ENCODE measurements at regions not wholly inside any gene's neighbourhood (a gene's known extent, or its start where the extent isn't known, plus 50 kb on each side); places are given as distances from the start of the nearest gene placed in this dataset.

- in situ Hi-C loops (cut with MboI; ENCODE audit: low pct_unique_long_range_greater_than_20kb, low sequenced_read_pairs) = no loop called here
- no peak for DNase-seq
These were observed 112.7 kb downstream of the OLFM4 start for GRCh38 chr13:53141336-53141735.

- in situ Hi-C loops (cut with MboI; ENCODE audit: low pct_unique_long_range_greater_than_20kb, low sequenced_read_pairs) = no loop called here
These were observed 113.7 kb downstream of the OLFM4 start for GRCh38 chr13:53142306-53142705.

GRCh38 chr13:53143757-53144339, 115.2 kb downstream of the OLFM4 start:
- in situ Hi-C loops (cut with MboI; ENCODE audit: low pct_unique_long_range_greater_than_20kb, low sequenced_read_pairs) = no loop called here
- DNase-seq = no peak

More at GRCh38 chr13:53142306-53142705, 113.7 kb downstream of the OLFM4 start:
- DNase-seq = no peak

GRCh38 chr13:53144826-53145225, 116.2 kb downstream of the OLFM4 start:
- in situ Hi-C loops (cut with MboI; ENCODE audit: low pct_unique_long_range_greater_than_20kb, low sequenced_read_pairs) = no loop called here

GRCh38 chr13:53150568-53150967, 122.0 kb downstream of the OLFM4 start:
- DNase-seq = no peak

More at GRCh38 chr13:53144826-53145225, 116.2 kb downstream of the OLFM4 start:
- DNase-seq = no peak

GRCh38 chr13:53151336-53152056, 122.9 kb downstream of the OLFM4 start:
- in situ Hi-C loops (cut with MboI; ENCODE audit: low pct_unique_long_range_greater_than_20kb, low sequenced_read_pairs) = no loop called here

More at GRCh38 chr13:53150568-53150967, 122.0 kb downstream of the OLFM4 start:
- in situ Hi-C loops (cut with MboI; ENCODE audit: low pct_unique_long_range_greater_than_20kb, low sequenced_read_pairs) = no loop called here

GRCh38 chr13:53152057-53152421, 123.4 kb downstream of the OLFM4 start:
- in situ Hi-C loops (cut with MboI; ENCODE audit: low pct_unique_long_range_greater_than_20kb, low sequenced_read_pairs) = no loop called here
- DNase-seq = no peak

More at GRCh38 chr13:53151336-53152056, 122.9 kb downstream of the OLFM4 start:
- peak; percentile 72 for DNase-seq

- DNase-seq = no peak
- in situ Hi-C loops (cut with MboI; ENCODE audit: low pct_unique_long_range_greater_than_20kb, low sequenced_read_pairs) = no loop called here
These were observed 129.6 kb downstream of the OLFM4 start for GRCh38 chr13:53158201-53158600.

- DNase-seq = no peak
- in situ Hi-C loops (cut with MboI; ENCODE audit: low pct_unique_long_range_greater_than_20kb, low sequenced_read_pairs) = no loop called here
These were observed 130.8 kb downstream of the OLFM4 start for GRCh38 chr13:53159431-53159830.

- in situ Hi-C loops (cut with MboI; ENCODE audit: low pct_unique_long_range_greater_than_20kb, low sequenced_read_pairs) = no loop called here
- no peak for DNase-seq
These were observed 131.6 kb downstream of the OLFM4 start for GRCh38 chr13:53160211-53160610.

GRCh38 chr13:53161251-53161650, 132.6 kb downstream of the OLFM4 start:
- in situ Hi-C loops (cut with MboI; ENCODE audit: low pct_unique_long_range_greater_than_20kb, low sequenced_read_pairs) = no loop called here

GRCh38 chr13:53165261-53165660, 136.6 kb downstream of the OLFM4 start:
- in situ Hi-C loops (cut with MboI; ENCODE audit: low pct_unique_long_range_greater_than_20kb, low sequenced_read_pairs) = no loop called here
- DNase-seq = no peak

More at GRCh38 chr13:53161251-53161650, 132.6 kb downstream of the OLFM4 start:
- DNase-seq = no peak

GRCh38 chr13:53167561-53167960, 138.9 kb downstream of the OLFM4 start:
- DNase-seq = no peak
- in situ Hi-C loops (cut with MboI; ENCODE audit: low pct_unique_long_range_greater_than_20kb, low sequenced_read_pairs) = no loop called here

GRCh38 chr13:53170910-53171309, 142.3 kb downstream of the OLFM4 start:
- DNase-seq = no peak
- in situ Hi-C loops (cut with MboI; ENCODE audit: low pct_unique_long_range_greater_than_20kb, low sequenced_read_pairs) = no loop called here

GRCh38 chr13:53174545-53174944, 145.9 kb downstream of the OLFM4 start:
- no peak for DNase-seq
- in situ Hi-C loops (cut with MboI; ENCODE audit: low pct_unique_long_range_greater_than_20kb, low sequenced_read_pairs) = no loop called here

- no peak for DNase-seq
- in situ Hi-C loops (cut with MboI; ENCODE audit: low pct_unique_long_range_greater_than_20kb, low sequenced_read_pairs) = no loop called here
These were observed 152.1 kb downstream of the OLFM4 start for GRCh38 chr13:53180684-53181083.

GRCh38 chr13:53182724-53183123, 154.1 kb downstream of the OLFM4 start:
- no peak for DNase-seq
- in situ Hi-C loops (cut with MboI; ENCODE audit: low pct_unique_long_range_greater_than_20kb, low sequenced_read_pairs) = no loop called here

- DNase-seq = no peak
- in situ Hi-C loops (cut with MboI; ENCODE audit: low pct_unique_long_range_greater_than_20kb, low sequenced_read_pairs) = no loop called here
These were observed 159.5 kb downstream of the OLFM4 start for GRCh38 chr13:53188120-53188519.

GRCh38 chr13:53189162-53189561, 160.5 kb downstream of the OLFM4 start:
- in situ Hi-C loops (cut with MboI; ENCODE audit: low pct_unique_long_range_greater_than_20kb, low sequenced_read_pairs) = no loop called here
- DNase-seq = no peak

GRCh38 chr13:53191091-53191490, 162.5 kb downstream of the OLFM4 start:
- no peak for DNase-seq
- in situ Hi-C loops (cut with MboI; ENCODE audit: low pct_unique_long_range_greater_than_20kb, low sequenced_read_pairs) = no loop called here

GRCh38 chr13:53197424-53197823, 168.8 kb downstream of the OLFM4 start:
- no peak for DNase-seq
- in situ Hi-C loops (cut with MboI; ENCODE audit: low pct_unique_long_range_greater_than_20kb, low sequenced_read_pairs) = no loop called here

All from KBM-7 (cell line).